Caco-2 (cell line): ENCODE measurements at regions not wholly inside any gene's neighbourhood (a gene's known extent, or its start where the extent isn't known, plus 50 kb on each side); places are given as distances from the start of the nearest gene placed in this dataset.

Experiments used
- BruUV-seq: library from RNA; stranded (reverse); fragments of 400-500 nt; replicated peaks from 2 replicates; lab custom pipeline; 2021; lab: Mats Ljungman, UMichigan
- CTCF ChIA-PET: fragments of 300-600 bp; sonication (Branson Sonifier 250); formaldehyde crosslinking; loops from one replicate; lab custom pipeline; 2022; ENCODE audit warnings: antibody characterized with exemption; lab: Charles Lee
- POLR2A ChIA-PET: fragments of 300-600 bp; sonication (Branson Sonifier 250); formaldehyde crosslinking; loops from one replicate; lab custom pipeline; 2022; ENCODE audit warnings: antibody characterized with exemption; lab: Charles Lee
- DNase-seq, 2 experiments: peaks; one replicate each; pipeline versions ENCODE4 v3.0.0 to v3.0.0-alpha.2; 2020 to 2022
- H3K27me3 ChIP-seq: replicated peaks from 2 replicates; pipeline ENCODE4 v1.6.0; 2011; ENCODE audit warnings: low read length; ENCODE audit not compliant: control insufficient read depth, insufficient read depth
- H3K36me3 ChIP-seq: 2 replicates; pipeline ENCODE4 v1.5.1; 2011; ENCODE audit warnings: low read length; ENCODE audit not compliant: control insufficient read depth, insufficient read depth
- H3K4me1 ChIP-seq: fragments of 250-450 bp; sonication (Bioruptor Pico); 2 replicates; pipeline ENCODE4 v1.5.1; 2020; ENCODE audit warnings: mild to moderate bottlenecking
- H3K4me3 ChIP-seq: 2 replicates; pipeline ENCODE4 v1.5.1; 2011; ENCODE audit warnings: low read depth, mild to moderate bottlenecking, control low read depth, low read length
- H3K9me3 ChIP-seq: fragments of 250-450 bp; sonication (Bioruptor Pico); 2 replicates; pipeline ENCODE4 v1.5.1; 2020; ENCODE audit warnings: mild to moderate bottlenecking, moderate library complexity
- H3K27ac Mint-ChIP-seq: one replicate; pipeline ENCODE4 v1.8.0; 2022; ENCODE audit warnings: mixed read lengths; ENCODE audit not compliant: unreplicated experiment
- H3K27me3 Mint-ChIP-seq: one replicate; pipeline ENCODE4 v1.8.0; 2022; ENCODE audit warnings: mixed read lengths; ENCODE audit not compliant: insufficient read depth, unreplicated experiment
- H3K36me3 Mint-ChIP-seq: one replicate; pipeline ENCODE4 v1.8.0; 2022; ENCODE audit warnings: mild to moderate bottlenecking, mixed read lengths; ENCODE audit not compliant: insufficient read depth, unreplicated experiment
- H3K4me1 Mint-ChIP-seq: one replicate; pipeline ENCODE4 v1.8.0; 2022; ENCODE audit warnings: low read depth, mixed read lengths; ENCODE audit not compliant: unreplicated experiment
- H3K4me3 Mint-ChIP-seq: one replicate; pipeline ENCODE4 v1.8.0; 2022; ENCODE audit warnings: mild to moderate bottlenecking, moderate library complexity, mixed read lengths; ENCODE audit not compliant: unreplicated experiment
- H3K9me3 Mint-ChIP-seq: one replicate; pipeline ENCODE4 v1.8.0; 2022; ENCODE audit warnings: mixed read lengths; ENCODE audit not compliant: unreplicated experiment
- intact Hi-C: fragments of 100-400 bp; cut with micrococcal nuclease; formaldehyde crosslinking; loops from one replicate; pipeline ENCODE4 v1.10.0; 2022; ENCODE audit not compliant: unreplicated experiment
- TF ChIP-seq, protein P1 (sequence below), 2 experiments: fragments of 200-600 bp in 1 of 2; IDR thresholded peaks; 1 replicate in 1 of 2; 2 replicates in 1 of 2; pipeline versions ENCODE4 v1.5.1 to v1.8.0; 2011 to 2022; ENCODE audit warnings: antibody characterized with exemption in 1 of 2, control low read depth in 1 of 2, inconsistent platforms in 1 of 2, low read depth in 1 of 2, low read length in 1 of 2, mild to moderate bottlenecking in 1 of 2, moderate library complexity in 1 of 2; ENCODE audit not compliant: insufficient read depth in 1 of 2, severe bottlenecking in 1 of 2, unreplicated experiment in 1 of 2

DNA sequence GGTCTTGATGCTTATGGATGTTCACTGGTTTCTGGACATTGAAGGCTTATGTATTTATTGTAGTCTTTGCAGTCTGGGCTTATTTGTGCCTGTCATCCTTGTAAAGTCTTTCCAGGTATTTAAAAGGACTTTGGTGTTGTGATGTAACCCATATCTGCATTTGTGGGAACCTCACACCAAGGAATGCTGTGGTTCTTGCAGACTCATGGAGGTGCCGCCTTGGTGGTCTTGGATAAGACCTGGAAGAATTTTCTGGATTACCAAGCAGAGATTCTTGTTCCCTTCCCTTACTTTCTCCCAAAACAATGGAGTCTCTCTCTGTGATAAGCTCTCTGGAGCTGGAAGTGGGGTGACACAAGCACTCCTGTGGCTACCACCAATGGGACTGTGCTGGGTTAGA, 363.5 kb upstream of the NECTIN3 start:
- ChIA-PET CTCF (no interaction called here), POLR2A (no interaction called here)
- peaks cover 38% of the 10 kb centered on the region for H3K9me3 Mint-ChIP-seq
- Histone ChIP-seq H3K4me3 (no peak overlapping the region), H3K9me3 (no peaks in the 10 kb centered on the region; the same call in 1 of the 2 replicates), H3K36me3 (no peaks in the 10 kb centered on the region), H3K4me1 (0 out of 2 replicates have a peak, but pooled peaks cover 4% of the 10 kb centered on the region), H3K27me3 (no peaks in the 10 kb centered on the region)
- peaks cover 6% of the 10 kb centered on the region for H3K4me1 Mint-ChIP-seq
- no TSS peak for BruUV-seq
- no peak overlapping the region for H3K27ac Mint-ChIP-seq
- H3K36me3 Mint-ChIP-seq, result no peaks in the 10 kb centered on the region
- no peak for DNase-seq
- H3K27me3 Mint-ChIP-seq, result no peaks in the 10 kb centered on the region
- TF ChIP-seq, protein P1, sequence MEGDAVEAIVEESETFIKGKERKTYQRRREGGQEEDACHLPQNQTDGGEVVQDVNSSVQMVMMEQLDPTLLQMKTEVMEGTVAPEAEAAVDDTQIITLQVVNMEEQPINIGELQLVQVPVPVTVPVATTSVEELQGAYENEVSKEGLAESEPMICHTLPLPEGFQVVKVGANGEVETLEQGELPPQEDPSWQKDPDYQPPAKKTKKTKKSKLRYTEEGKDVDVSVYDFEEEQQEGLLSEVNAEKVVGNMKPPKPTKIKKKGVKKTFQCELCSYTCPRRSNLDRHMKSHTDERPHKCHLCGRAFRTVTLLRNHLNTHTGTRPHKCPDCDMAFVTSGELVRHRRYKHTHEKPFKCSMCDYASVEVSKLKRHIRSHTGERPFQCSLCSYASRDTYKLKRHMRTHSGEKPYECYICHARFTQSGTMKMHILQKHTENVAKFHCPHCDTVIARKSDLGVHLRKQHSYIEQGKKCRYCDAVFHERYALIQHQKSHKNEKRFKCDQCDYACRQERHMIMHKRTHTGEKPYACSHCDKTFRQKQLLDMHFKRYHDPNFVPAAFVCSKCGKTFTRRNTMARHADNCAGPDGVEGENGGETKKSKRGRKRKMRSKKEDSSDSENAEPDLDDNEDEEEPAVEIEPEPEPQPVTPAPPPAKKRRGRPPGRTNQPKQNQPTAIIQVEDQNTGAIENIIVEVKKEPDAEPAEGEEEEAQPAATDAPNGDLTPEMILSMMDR (IDR thresholded peaks at IDR 0.05; ENCODE audit: insufficient read depth in 1 of 2, low read depth in 1 of 2, low read length in 1 of 2, severe bottlenecking in 1 of 2, unreplicated experiment in 1 of 2), result no peak
- intact Hi-C loops, result no loop called here
- no peak overlapping the region for H3K4me3 Mint-ChIP-seq

DNA sequence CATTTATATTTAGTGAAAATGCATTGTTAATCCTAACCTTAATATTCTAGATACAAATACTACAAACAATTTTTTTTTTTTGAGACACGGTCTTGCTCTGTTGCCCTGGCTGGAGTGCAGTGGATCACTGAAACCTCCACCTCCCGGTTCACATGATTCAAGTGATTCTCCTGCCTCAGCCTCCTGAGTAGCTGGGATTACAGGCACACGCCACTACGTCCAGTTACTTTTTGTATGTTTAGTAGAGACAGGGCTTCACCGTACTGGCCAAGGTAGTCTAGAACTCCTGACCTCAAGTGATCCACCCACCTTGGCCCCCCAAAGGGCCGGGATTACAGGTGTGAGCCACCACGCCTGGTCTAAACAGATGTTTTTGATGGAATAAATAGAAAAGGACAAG, 361.5 kb upstream of the NECTIN3 start:
- no peak overlapping the region for H3K27ac Mint-ChIP-seq
- peaks cover 30% of the 10 kb centered on the region for H3K9me3 Mint-ChIP-seq
- intact Hi-C loops, result no loop called here
- no peak overlapping the region for H3K4me3 Mint-ChIP-seq
- 0 out of 2 replicates have a peak, but pooled peaks cover 4% of the 10 kb centered on the region for H3K4me1 ChIP-seq
- H3K4me1 Mint-ChIP-seq, result peaks cover 6% of the 10 kb centered on the region
- no peaks in the 10 kb centered on the region; the same call in 1 of the 2 replicates for H3K9me3 ChIP-seq
- H3K27me3 Mint-ChIP-seq, result no peaks in the 10 kb centered on the region
- no peaks in the 10 kb centered on the region for H3K27me3 ChIP-seq
- TF ChIP-seq, protein P1 (IDR thresholded peaks at IDR 0.05; ENCODE audit: insufficient read depth in 1 of 2, low read depth in 1 of 2, low read length in 1 of 2, severe bottlenecking in 1 of 2, unreplicated experiment in 1 of 2), result no peak
- no peak for DNase-seq
- no TSS peak for BruUV-seq
- no peak overlapping the region for H3K4me3 ChIP-seq
- ChIA-PET POLR2A (no interaction called here), CTCF (no interaction called here)
- H3K36me3 ChIP-seq, result no peaks in the 10 kb centered on the region
- H3K36me3 Mint-ChIP-seq, result no peaks in the 10 kb centered on the region

DNA sequence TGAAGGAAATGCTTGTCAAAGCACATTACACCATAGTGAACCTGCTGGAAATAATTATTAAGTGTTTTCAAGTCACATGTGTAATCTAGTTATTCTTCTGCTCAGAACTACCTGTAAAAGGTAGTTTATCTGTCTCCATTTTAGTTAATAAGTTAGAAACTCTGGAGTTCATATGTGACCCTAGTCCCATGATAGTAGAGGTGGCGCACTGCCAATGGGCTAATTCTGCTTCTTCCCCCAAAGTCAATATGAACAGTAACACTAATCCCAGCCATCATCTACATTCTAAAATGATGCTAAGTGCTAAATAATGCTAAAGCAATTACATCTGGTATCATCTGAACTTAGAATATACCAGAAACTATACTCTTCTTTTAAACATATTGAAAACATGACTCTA, 361.0 kb upstream of the NECTIN3 start:
- 0 out of 2 replicates have a peak, but pooled peaks cover 4% of the 10 kb centered on the region for H3K4me1 ChIP-seq
- Mint-ChIP-seq H3K4me1 (peaks cover 6% of the 10 kb centered on the region), H3K27me3 (no peaks in the 10 kb centered on the region), H3K4me3 (no peak overlapping the region), H3K27ac (no peak overlapping the region), H3K9me3 (peaks cover 26% of the 10 kb centered on the region), H3K36me3 (no peaks in the 10 kb centered on the region)
- ChIA-PET CTCF (no interaction called here), POLR2A (no interaction called here)
- H3K9me3 ChIP-seq, result no peaks in the 10 kb centered on the region; the same call in 1 of the 2 replicates
- intact Hi-C loops, result no loop called here
- no TSS peak for BruUV-seq
- no peak for DNase-seq
- TF ChIP-seq, protein P1 (IDR thresholded peaks at IDR 0.05; ENCODE audit: insufficient read depth in 1 of 2, low read depth in 1 of 2, low read length in 1 of 2, severe bottlenecking in 1 of 2, unreplicated experiment in 1 of 2), result no peak
- H3K4me3 ChIP-seq, result no peak overlapping the region
- H3K27me3 ChIP-seq, result no peaks in the 10 kb centered on the region
- H3K36me3 ChIP-seq, result no peaks in the 10 kb centered on the region
